ENCODE measurements at regions not wholly inside any gene's neighbourhood (a gene's known extent, or its start where the extent isn't known, plus 50 kb on each side); places are given as distances from the start of the nearest gene placed in this dataset.

DNA sequence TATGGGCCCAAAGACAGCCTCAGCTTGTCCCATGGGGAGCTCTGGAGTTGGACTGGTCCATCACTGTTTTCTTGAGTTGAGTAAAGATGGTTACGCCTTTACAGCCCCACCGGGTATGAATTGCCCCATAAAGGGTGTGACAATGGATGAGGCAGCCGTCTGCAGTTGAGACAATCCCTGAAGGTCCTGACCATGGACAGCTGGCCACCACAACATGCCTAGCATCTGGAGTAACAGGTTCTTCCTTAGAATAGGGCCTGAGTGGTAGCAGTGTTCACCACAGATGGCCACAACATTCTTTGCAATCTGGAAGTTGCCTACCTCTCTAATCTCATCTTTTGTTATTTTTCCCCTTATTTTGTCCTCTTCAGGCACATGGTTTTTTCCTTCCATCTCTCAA, 51.5 kb upstream of the HS3ST2 start:
- TF ChIP-seq, protein P1, sequence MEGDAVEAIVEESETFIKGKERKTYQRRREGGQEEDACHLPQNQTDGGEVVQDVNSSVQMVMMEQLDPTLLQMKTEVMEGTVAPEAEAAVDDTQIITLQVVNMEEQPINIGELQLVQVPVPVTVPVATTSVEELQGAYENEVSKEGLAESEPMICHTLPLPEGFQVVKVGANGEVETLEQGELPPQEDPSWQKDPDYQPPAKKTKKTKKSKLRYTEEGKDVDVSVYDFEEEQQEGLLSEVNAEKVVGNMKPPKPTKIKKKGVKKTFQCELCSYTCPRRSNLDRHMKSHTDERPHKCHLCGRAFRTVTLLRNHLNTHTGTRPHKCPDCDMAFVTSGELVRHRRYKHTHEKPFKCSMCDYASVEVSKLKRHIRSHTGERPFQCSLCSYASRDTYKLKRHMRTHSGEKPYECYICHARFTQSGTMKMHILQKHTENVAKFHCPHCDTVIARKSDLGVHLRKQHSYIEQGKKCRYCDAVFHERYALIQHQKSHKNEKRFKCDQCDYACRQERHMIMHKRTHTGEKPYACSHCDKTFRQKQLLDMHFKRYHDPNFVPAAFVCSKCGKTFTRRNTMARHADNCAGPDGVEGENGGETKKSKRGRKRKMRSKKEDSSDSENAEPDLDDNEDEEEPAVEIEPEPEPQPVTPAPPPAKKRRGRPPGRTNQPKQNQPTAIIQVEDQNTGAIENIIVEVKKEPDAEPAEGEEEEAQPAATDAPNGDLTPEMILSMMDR (IDR thresholded peaks at IDR 0.05) = no peak
- no peak for TF ChIP-seq POLR2A (IDR thresholded peaks at IDR 0.05)
